GM18508 (cell line): ENCODE measurements at regions not wholly inside any gene's neighbourhood (a gene's known extent, or its start where the extent isn't known, plus 50 kb on each side); places are given as distances from the start of the nearest gene placed in this dataset.
"Not testable (repeated sequence)": the region's sequence is repeated elsewhere in the genome, so short reads cannot be mapped to it uniquely, and the experiment has no call there.

ENCODE experiments used
- ATAC-seq: cut with Tn5 transposase; IDR thresholded peaks from one replicate; pipeline ENCODE4 v1.9.1; 2021; ENCODE audit warnings: moderate number of reproducible peaks; ENCODE audit not compliant: insufficient read depth, unreplicated experiment

- not testable (repeated sequence) for ATAC-seq
Observed at GRCh38 chr11:127933961-127934360, 653.4 kb downstream of the ETS1 start.

- ATAC-seq = no peak
Observed at GRCh38 chr11:127931803-127932202, 655.6 kb downstream of the ETS1 start.

GRCh38 chr11:127926721-127927120, 660.6 kb downstream of the ETS1 start:
- ATAC-seq = no peak

- no peak for ATAC-seq
Observed at GRCh38 chr11:127925475-127925874, 661.9 kb downstream of the ETS1 start.

GRCh38 chr11:127919206-127920000, 668.0 kb downstream of the ETS1 start:
- ATAC-seq = no peak

- ATAC-seq = no peak
Observed at GRCh38 chr11:127902382-127902781, 685.0 kb downstream of the ETS1 start.

- no peak for ATAC-seq
Observed at GRCh38 chr11:127898422-127899365, 688.7 kb downstream of the ETS1 start.

- ATAC-seq = no peak
Observed at GRCh38 chr11:127895776-127896175, 691.6 kb downstream of the ETS1 start.

- no peak for ATAC-seq
Observed at GRCh38 chr11:127894316-127894715, 693.0 kb downstream of the ETS1 start.

GRCh38 chr11:127890030-127890615, 697.2 kb downstream of the ETS1 start:
- ATAC-seq = no peak

GRCh38 chr11:127888386-127888785, 699.0 kb downstream of the ETS1 start:
- ATAC-seq = no peak

- no peak for ATAC-seq
Observed at GRCh38 chr11:127875131-127875530, 712.2 kb downstream of the ETS1 start.

- no peak for ATAC-seq
Observed at GRCh38 chr11:127873478-127873877, 713.9 kb downstream of the ETS1 start.

- ATAC-seq = no peak
Observed at GRCh38 chr11:127866109-127866508, 721.2 kb downstream of the ETS1 start.

- no peak for ATAC-seq
Observed at GRCh38 chr11:127864861-127865260, 722.5 kb downstream of the ETS1 start.

GRCh38 chr11:127862406-127862805, 725.0 kb downstream of the ETS1 start:
- ATAC-seq = no peak

- ATAC-seq = no peak
Observed at GRCh38 chr11:127859941-127860354, 727.4 kb downstream of the ETS1 start.

GRCh38 chr11:127844876-127845275, 742.5 kb downstream of the ETS1 start:
- no peak for ATAC-seq

GRCh38 chr11:127843483-127844396, 743.6 kb downstream of the ETS1 start:
- ATAC-seq = no peak

- no peak for ATAC-seq
Observed at GRCh38 chr11:127825183-127825582, 762.2 kb downstream of the ETS1 start.
